SW480 (cell line): ENCODE measurements at regions not wholly inside any gene's neighbourhood (a gene's known extent, or its start where the extent isn't known, plus 50 kb on each side); places are given as distances from the start of the nearest gene placed in this dataset.
A peak's percentile ranks its signal among the peaks of the same experiment; 100 is the strongest.

ENCODE experiments used
- DNase-seq: peaks from one replicate; pipeline ENCODE4 v3.0.0-alpha.2; 2016; ENCODE audit warnings: low spot score

- no peak for DNase-seq
Observed at GRCh38 chr2:46239175-46239846, 57.9 kb upstream of the EPAS1 start.

- no peak for DNase-seq
Observed at GRCh38 chr2:46239847-46240181, 57.4 kb upstream of the EPAS1 start.

DNA sequence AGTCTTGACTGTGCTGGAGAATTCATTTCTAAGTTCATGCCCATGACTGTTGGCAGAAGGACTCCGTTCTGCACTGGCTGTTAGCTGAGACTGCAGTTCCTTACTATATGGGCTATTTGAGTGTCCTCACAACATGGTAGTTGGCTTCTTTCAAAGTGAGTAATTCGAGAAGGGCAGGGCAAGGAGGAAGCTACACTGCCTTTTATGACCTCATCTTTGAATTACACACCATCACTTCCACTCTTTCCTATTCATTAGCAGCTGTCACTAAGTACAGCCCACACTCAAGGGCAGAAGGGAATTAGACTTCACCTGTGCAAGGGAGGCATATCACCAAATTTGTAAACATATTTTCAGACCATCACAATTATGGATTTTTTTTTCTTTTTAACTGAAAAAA, 55.9 kb upstream of the EPAS1 start:
- peak; percentile 54 for DNase-seq

DNA sequence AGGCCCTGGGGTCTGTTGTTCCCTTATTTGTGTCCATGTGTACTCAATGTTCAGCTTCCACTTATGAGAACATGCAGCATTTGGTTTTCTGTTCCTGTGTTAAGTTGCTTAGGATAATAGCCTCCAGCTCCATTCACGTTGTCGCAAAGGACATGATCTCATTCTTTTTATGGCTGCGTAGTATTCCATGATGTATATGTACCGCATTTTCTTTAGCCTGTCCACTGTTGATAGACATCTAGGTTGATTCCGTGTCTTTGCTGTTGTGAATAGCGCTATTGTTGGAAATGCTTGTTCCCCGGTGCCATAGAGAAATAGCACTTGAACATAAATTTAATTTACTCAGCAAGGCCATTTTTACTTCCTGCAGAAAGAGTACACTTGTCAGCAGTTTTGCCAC, 51.3 kb upstream of the EPAS1 start:
- no peak for DNase-seq

DNA sequence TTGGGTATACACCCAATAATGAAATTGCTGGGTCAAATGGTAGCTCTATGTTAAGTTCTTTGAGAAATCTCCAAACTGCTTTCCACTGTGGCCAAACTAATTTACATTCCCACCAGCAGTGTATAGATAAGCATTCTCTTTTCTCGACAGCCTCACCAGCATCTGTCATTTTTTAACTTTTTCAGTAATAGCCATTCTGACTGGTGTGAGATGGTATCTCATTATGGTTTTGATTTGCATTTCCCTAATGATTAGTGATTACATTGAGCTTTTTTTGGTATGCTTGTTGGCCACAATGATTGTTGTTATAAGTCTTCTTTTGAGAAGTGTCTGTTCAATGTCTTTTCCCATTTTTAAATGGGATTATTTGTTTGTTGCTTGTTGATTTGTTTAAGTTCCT, 50.4 kb upstream of the EPAS1 start:
- DNase-seq, result no peak
